ENCODE measurements at regions not wholly inside any gene's neighbourhood (a gene's known extent, or its start where the extent isn't known, plus 50 kb on each side); places are given as distances from the start of the nearest gene placed in this dataset.

- TF ChIP-seq OSR1 (CRISPR knock-in tag; IDR thresholded peaks at IDR 0.05) (no peak), ARNTL (CRISPR knock-in tag; IDR thresholded peaks at IDR 0.05; ENCODE audit: borderline replicate concordance, low read depth) (no peak), TSHZ2 (CRISPR knock-in tag; IDR thresholded peaks at IDR 0.05) (no peak), POU6F1 (CRISPR knock-in tag; IDR thresholded peaks at IDR 0.05; ENCODE audit: borderline replicate concordance, low read depth) (no peak), RARB (CRISPR knock-in tag; IDR thresholded peaks at IDR 0.05) (no peak)
- ATAC-seq = no peak
Observed at GRCh38 chr3:106256249-106256957, 387.6 kb upstream of the CBLB start.

- TF ChIP-seq ESRRG (CRISPR knock-in tag; IDR thresholded peaks at IDR 0.05) (no peak), ZFP30 (CRISPR knock-in tag; IDR thresholded peaks at IDR 0.05) (no peak), TOX (CRISPR knock-in tag; IDR thresholded peaks at IDR 0.05; ENCODE audit: borderline replicate concordance) (no peak), CREB5 (CRISPR knock-in tag; IDR thresholded peaks at IDR 0.05; ENCODE audit: low read depth) (no peak), ZNF8 (CRISPR knock-in tag; IDR thresholded peaks at IDR 0.05) (no peak), PATZ1 (CRISPR knock-in tag; IDR thresholded peaks at IDR 0.05; ENCODE audit: borderline replicate concordance) (no peak)
- ATAC-seq = no peak
Observed at GRCh38 chr3:106257172-106257571, 388.4 kb upstream of the CBLB start.

- ATAC-seq = no peak
- no peak for TF ChIP-seq TOX (CRISPR knock-in tag; IDR thresholded peaks at IDR 0.05; ENCODE audit: borderline replicate concordance)
- no peak for TF ChIP-seq ZNF565 (CRISPR knock-in tag; conservative IDR thresholded peaks at IDR 0.05; ENCODE audit: low read depth)
- no peak for TF ChIP-seq TSHZ2 (CRISPR knock-in tag; IDR thresholded peaks at IDR 0.05)
- TF ChIP-seq POU6F1 (CRISPR knock-in tag; IDR thresholded peaks at IDR 0.05; ENCODE audit: borderline replicate concordance, low read depth) = no peak
- TF ChIP-seq TCF4 (CRISPR knock-in tag; IDR thresholded peaks at IDR 0.05; ENCODE audit: borderline replicate concordance) = no peak
- no peak for TF ChIP-seq PATZ1 (CRISPR knock-in tag; IDR thresholded peaks at IDR 0.05; ENCODE audit: borderline replicate concordance)
- TF ChIP-seq CSDC2 (CRISPR knock-in tag; IDR thresholded peaks at IDR 0.05) = no peak
- no peak for TF ChIP-seq SNAI2 (CRISPR knock-in tag; IDR thresholded peaks at IDR 0.05)
- TF ChIP-seq ISL1 (CRISPR knock-in tag; IDR thresholded peaks at IDR 0.05) = no peak
- TF ChIP-seq ARNTL (CRISPR knock-in tag; IDR thresholded peaks at IDR 0.05; ENCODE audit: borderline replicate concordance, low read depth) = no peak
- TF ChIP-seq ZFP3 (CRISPR knock-in tag; IDR thresholded peaks at IDR 0.05) = no peak
- TF ChIP-seq ESRRG (CRISPR knock-in tag; IDR thresholded peaks at IDR 0.05) = no peak
Observed at GRCh38 chr3:106261396-106261795, 392.6 kb upstream of the CBLB start.

All from SK-N-SH treated with all-trans-retinoic acid at 6 μM for 48 hours (cell line).